HCT116 (cell line): ENCODE measurements at regions not wholly inside any gene's neighbourhood (a gene's known extent, or its start where the extent isn't known, plus 50 kb on each side); places are given as distances from the start of the nearest gene placed in this dataset.

ENCODE experiments used
- ATAC-seq: fragments of 200-7000 bp; cut with Tn5 transposase; 2 replicates; pipeline ENCODE4 v1.9.1; 2020; ENCODE audit warnings: mild to moderate bottlenecking, moderate library complexity
- BruUV-seq: library from RNA; stranded (reverse); fragments of 400-500 nt; replicated peaks from 2 replicates; lab custom pipeline; 2021; lab: Mats Ljungman, UMichigan
- CTCF ChIA-PET: fragments of 300-600 bp; sonication (Branson Sonifier 250); formaldehyde crosslinking; loops from one replicate; lab custom pipeline; 2021; ENCODE audit warnings: antibody characterized with exemption; lab: Charles Lee
- POLR2A ChIA-PET: fragments of 300-600, 350-600 bp; sonication (Branson Sonifier 250); formaldehyde crosslinking; loops from one replicate; lab custom pipeline; 2021; ENCODE audit warnings: antibody characterized with exemption; lab: Charles Lee
- RAD21 ChIA-PET, 2 experiments: fragments of 300-600 bp; sonication (Branson Sonifier 250); formaldehyde crosslinking; loops; one replicate each; lab custom pipeline; 2023; ENCODE audit warnings: low total read pairs in 2 of 2; ENCODE audit not compliant: uncharacterized antibody in 2 of 2, unreplicated experiment in 2 of 2, low non-redundant PET in 1 of 2; lab: Charles Lee
- DNase-seq: peaks from one replicate; pipeline ENCODE4 v3.0.0-alpha.2; 2010; ENCODE audit warnings: low read depth, low spot score
- H2AFZ ChIP-seq: fragments of 200-600 bp; shearing (Covaris generic), sonication (generic); 2 replicates; pipeline ENCODE4 v1.6.1; 2017; ENCODE audit warnings: low read depth, mixed run types, mixed read lengths, antibody characterized with exemption, low read length; ENCODE audit not compliant: poor library complexity, severe bottlenecking
- H3K27ac ChIP-seq: 2 replicates; pipeline ENCODE4 v1.5.1; 2012; ENCODE audit warnings: low read depth, low read length
- H3K27me3 ChIP-seq: fragments of 200-600 bp; sonication (generic); 2 replicates; pipeline ENCODE4 v1.6.1; 2016; ENCODE audit warnings: mixed run types, low read length, mixed read lengths; ENCODE audit not compliant: insufficient read depth
- H3K36me3 ChIP-seq, 2 experiments: fragments of 200-500 bp in 1 of 2; fragments of 200-600 bp in 1 of 2; sonication (Bioruptor generic) in 1 of 2; sonication (generic) in 1 of 2; 2 replicates each; pipeline versions ENCODE4 v1.5.1 to v1.6.1; 2014 to 2016; ENCODE audit warnings: low read length in 2 of 2, inconsistent platforms in 1 of 2, mixed read lengths in 1 of 2, mixed run types in 1 of 2; ENCODE audit not compliant: insufficient read depth in 2 of 2, control insufficient read depth in 1 of 2
- H3K4me1 ChIP-seq, 2 experiments: fragments of 200-600 bp in 1 of 2; sonication (generic) in 1 of 2; 2 replicates each; pipeline versions ENCODE4 v1.5.1 to v1.6.1; 2012 to 2017; ENCODE audit warnings: low read length in 2 of 2, inconsistent platforms in 1 of 2, mild to moderate bottlenecking in 1 of 2, mixed read lengths in 1 of 2, mixed run types in 1 of 2, moderate library complexity in 1 of 2; ENCODE audit not compliant: insufficient read depth in 2 of 2, control insufficient read depth in 1 of 2
- H3K4me2 ChIP-seq: fragments of 200-600 bp; sonication (generic); 2 replicates; pipeline ENCODE4 v1.6.1; 2017; ENCODE audit warnings: mixed run types, low read length, mixed read lengths
- H3K4me3 ChIP-seq, 2 experiments: fragments of 200-600 bp in 1 of 2; sonication (generic) in 1 of 2; replicated peaks in 1 of 2; 2 replicates each; pipeline ENCODE4 v1.5.1; 2011 to 2016; ENCODE audit warnings: low read length in 2 of 2, control low read depth in 1 of 2, low read depth in 1 of 2, mild to moderate bottlenecking in 1 of 2, mixed read lengths in 1 of 2, mixed run types in 1 of 2
- H3K79me2 ChIP-seq: fragments of 200-600 bp; sonication (generic); 2 replicates; pipeline ENCODE4 v1.6.1; 2017; ENCODE audit warnings: mild to moderate bottlenecking, mixed run types, low read length, moderate library complexity, mixed read lengths; ENCODE audit not compliant: insufficient read depth
- H3K9ac ChIP-seq: fragments of 200-600 bp; sonication (generic); 2 replicates; pipeline ENCODE4 v1.6.1; 2016; ENCODE audit warnings: low read length, mixed read lengths
- H3K9me2 ChIP-seq: fragments of 200-600 bp; sonication (generic), shearing (Covaris generic); 2 replicates; pipeline ENCODE4 v1.6.1; 2017; ENCODE audit warnings: mixed run types, mild to moderate bottlenecking, moderate library complexity; ENCODE audit not compliant: insufficient read depth
- H3K9me3 ChIP-seq, 2 experiments: fragments of 200-500 bp in 1 of 2; fragments of 200-600 bp in 1 of 2; sonication (Bioruptor generic) in 1 of 2; sonication (generic) in 1 of 2; 2 replicates each; pipeline ENCODE4 v1.6.1; 2014 to 2017; ENCODE audit warnings: low read length in 2 of 2, mixed read lengths in 2 of 2, inconsistent platforms in 1 of 2, low read depth in 1 of 2, mild to moderate bottlenecking in 1 of 2, mixed run types in 1 of 2, moderate library complexity in 1 of 2; ENCODE audit not compliant: control insufficient read depth in 1 of 2, insufficient read depth in 1 of 2
- H4K20me1 ChIP-seq: fragments of 200-600 bp; sonication (generic), shearing (Covaris generic); 2 replicates; pipeline ENCODE4 v1.6.1; 2017; ENCODE audit warnings: mixed run types, mild to moderate bottlenecking, moderate library complexity; ENCODE audit not compliant: insufficient read depth
- CBX3 ChIP-seq: IDR thresholded peaks from 2 replicates; pipeline ENCODE4 v1.6.1; 2012; ENCODE audit warnings: low read depth
- ELF1 ChIP-seq: IDR thresholded peaks from 2 replicates; pipeline ENCODE4 v1.6.1; 2012; ENCODE audit warnings: low read depth, borderline replicate concordance
- EZH2 ChIP-seq: fragments of 200-600 bp; sonication (generic); IDR thresholded peaks from 2 replicates; pipeline ENCODE4 v1.6.1; 2017; ENCODE audit warnings: antibody characterized with exemption, mixed run types
- EZH2phosphoT487 ChIP-seq: fragments of 200-600 bp; IDR thresholded peaks from 2 replicates; pipeline ENCODE4 v1.6.1; 2018; ENCODE audit warnings: antibody characterized with exemption, borderline replicate concordance
- FOSL1 ChIP-seq: IDR thresholded peaks from 2 replicates; pipeline ENCODE4 v1.6.1; 2012; ENCODE audit warnings: low read depth
- MAX ChIP-seq: IDR thresholded peaks from 2 replicates; pipeline ENCODE4 v1.6.1; 2012
- SP1 ChIP-seq: IDR thresholded peaks from 2 replicates; pipeline ENCODE4 v1.6.1; 2012; ENCODE audit warnings: low read depth
- ZFX ChIP-seq: fragments of 450-650 bp; IDR thresholded peaks from 2 replicates; pipeline ENCODE4 v1.6.1; 2017
- intact Hi-C: fragments of 100-400 bp; cut with micrococcal nuclease; formaldehyde crosslinking; loops from 2 replicates; pipeline ENCODE4 v1.10.0; 2022
- TF ChIP-seq, protein P1 (sequence below), 3 experiments: fragments of 200-600 bp in 1 of 3; sonication (generic) in 1 of 3; IDR thresholded peaks in 2 of 3; conservative IDR thresholded peaks in 1 of 3; 2 replicates each; pipeline ENCODE4 v1.5.1; 2012 to 2017; ENCODE audit warnings: low read depth in 2 of 3, low read length in 2 of 3, antibody characterized with exemption in 1 of 3, borderline replicate concordance in 1 of 3, control low read depth in 1 of 3, mild to moderate bottlenecking in 1 of 3, mixed read lengths in 1 of 3, mixed run types in 1 of 3, moderate library complexity in 1 of 3; ENCODE audit not compliant: insufficient read depth in 1 of 3
- TF ChIP-seq, protein P2 (sequence below): IDR thresholded peaks from 2 replicates; pipeline ENCODE4 v1.6.1; 2012
- TF ChIP-seq, protein P3 (sequence below): IDR thresholded peaks from 2 replicates; pipeline ENCODE4 v1.6.1; 2012; ENCODE audit warnings: low read depth

GRCh38 chr3:55339819-55340218 lies 147.3 kb downstream of the WNT5A start:
- Histone ChIP-seq H3K9me2 (no peaks in the 10 kb centered on the region), H3K36me3 (no peaks in the 10 kb centered on the region), H3K27ac (no peak overlapping the region), H3K9me3 (peaks cover under 1 to 7% of the 10 kb centered on the region in 2 experiments; a peak in 2 of 4 replicates), H3K4me3 (no peak overlapping the region), H3K27me3 (no peaks in the 10 kb centered on the region), H4K20me1 (no peaks in the 10 kb centered on the region), H3K9ac (no peak overlapping the region), H3K4me1 (no peaks in the 10 kb centered on the region; a peak in 1 of 4 replicates), H2AFZ (no peak overlapping the region), H3K4me2 (no peak overlapping the region), H3K79me2 (no peaks in the 10 kb centered on the region)
- intact Hi-C loops = no loop called here
- no peak for DNase-seq
- no peak for TF ChIP-seq SP1
- TF ChIP-seq MAX = no peak
- no peak for TF ChIP-seq FOSL1
- TF ChIP-seq, protein P1, sequence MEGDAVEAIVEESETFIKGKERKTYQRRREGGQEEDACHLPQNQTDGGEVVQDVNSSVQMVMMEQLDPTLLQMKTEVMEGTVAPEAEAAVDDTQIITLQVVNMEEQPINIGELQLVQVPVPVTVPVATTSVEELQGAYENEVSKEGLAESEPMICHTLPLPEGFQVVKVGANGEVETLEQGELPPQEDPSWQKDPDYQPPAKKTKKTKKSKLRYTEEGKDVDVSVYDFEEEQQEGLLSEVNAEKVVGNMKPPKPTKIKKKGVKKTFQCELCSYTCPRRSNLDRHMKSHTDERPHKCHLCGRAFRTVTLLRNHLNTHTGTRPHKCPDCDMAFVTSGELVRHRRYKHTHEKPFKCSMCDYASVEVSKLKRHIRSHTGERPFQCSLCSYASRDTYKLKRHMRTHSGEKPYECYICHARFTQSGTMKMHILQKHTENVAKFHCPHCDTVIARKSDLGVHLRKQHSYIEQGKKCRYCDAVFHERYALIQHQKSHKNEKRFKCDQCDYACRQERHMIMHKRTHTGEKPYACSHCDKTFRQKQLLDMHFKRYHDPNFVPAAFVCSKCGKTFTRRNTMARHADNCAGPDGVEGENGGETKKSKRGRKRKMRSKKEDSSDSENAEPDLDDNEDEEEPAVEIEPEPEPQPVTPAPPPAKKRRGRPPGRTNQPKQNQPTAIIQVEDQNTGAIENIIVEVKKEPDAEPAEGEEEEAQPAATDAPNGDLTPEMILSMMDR (IDR thresholded peaks at IDR 0.05 in 2 of 3, conservative IDR thresholded peaks at IDR 0.05 in 1 of 3; ENCODE audit: borderline replicate concordance in 1 of 3, insufficient read depth in 1 of 3, low read depth in 2 of 3, low read length in 2 of 3) = no peak
- TF ChIP-seq EZH2 = no peak
- TF ChIP-seq EZH2phosphoT487 = no peak
- no peak for TF ChIP-seq ELF1
- TF ChIP-seq, protein P2, sequence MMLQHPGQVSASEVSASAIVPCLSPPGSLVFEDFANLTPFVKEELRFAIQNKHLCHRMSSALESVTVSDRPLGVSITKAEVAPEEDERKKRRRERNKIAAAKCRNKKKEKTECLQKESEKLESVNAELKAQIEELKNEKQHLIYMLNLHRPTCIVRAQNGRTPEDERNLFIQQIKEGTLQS = no peak
- no peak for TF ChIP-seq ZFX
- no peak for TF ChIP-seq CBX3
- TF ChIP-seq, protein P3, sequence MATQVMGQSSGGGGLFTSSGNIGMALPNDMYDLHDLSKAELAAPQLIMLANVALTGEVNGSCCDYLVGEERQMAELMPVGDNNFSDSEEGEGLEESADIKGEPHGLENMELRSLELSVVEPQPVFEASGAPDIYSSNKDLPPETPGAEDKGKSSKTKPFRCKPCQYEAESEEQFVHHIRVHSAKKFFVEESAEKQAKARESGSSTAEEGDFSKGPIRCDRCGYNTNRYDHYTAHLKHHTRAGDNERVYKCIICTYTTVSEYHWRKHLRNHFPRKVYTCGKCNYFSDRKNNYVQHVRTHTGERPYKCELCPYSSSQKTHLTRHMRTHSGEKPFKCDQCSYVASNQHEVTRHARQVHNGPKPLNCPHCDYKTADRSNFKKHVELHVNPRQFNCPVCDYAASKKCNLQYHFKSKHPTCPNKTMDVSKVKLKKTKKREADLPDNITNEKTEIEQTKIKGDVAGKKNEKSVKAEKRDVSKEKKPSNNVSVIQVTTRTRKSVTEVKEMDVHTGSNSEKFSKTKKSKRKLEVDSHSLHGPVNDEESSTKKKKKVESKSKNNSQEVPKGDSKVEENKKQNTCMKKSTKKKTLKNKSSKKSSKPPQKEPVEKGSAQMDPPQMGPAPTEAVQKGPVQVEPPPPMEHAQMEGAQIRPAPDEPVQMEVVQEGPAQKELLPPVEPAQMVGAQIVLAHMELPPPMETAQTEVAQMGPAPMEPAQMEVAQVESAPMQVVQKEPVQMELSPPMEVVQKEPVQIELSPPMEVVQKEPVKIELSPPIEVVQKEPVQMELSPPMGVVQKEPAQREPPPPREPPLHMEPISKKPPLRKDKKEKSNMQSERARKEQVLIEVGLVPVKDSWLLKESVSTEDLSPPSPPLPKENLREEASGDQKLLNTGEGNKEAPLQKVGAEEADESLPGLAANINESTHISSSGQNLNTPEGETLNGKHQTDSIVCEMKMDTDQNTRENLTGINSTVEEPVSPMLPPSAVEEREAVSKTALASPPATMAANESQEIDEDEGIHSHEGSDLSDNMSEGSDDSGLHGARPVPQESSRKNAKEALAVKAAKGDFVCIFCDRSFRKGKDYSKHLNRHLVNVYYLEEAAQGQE = no peak
- ChIA-PET CTCF (no interaction called here), RAD21 (no interaction called here), POLR2A (no interaction called here)
- ATAC-seq = no peak
- no TSS peak for BruUV-seq
